GM12873 (cell line): ENCODE measurements at regions not wholly inside any gene's neighbourhood (a gene's known extent, or its start where the extent isn't known, plus 50 kb on each side); places are given as distances from the start of the nearest gene placed in this dataset.

Experiments
- CTCF ChIP-seq: IDR thresholded peaks from 2 replicates; pipeline ENCODE4 v1.5.1; 2012; ENCODE audit warnings: low read depth, mild to moderate bottlenecking, moderate library complexity, low read length, control low read depth; ENCODE audit not compliant: insufficient read depth; ENCODE audit errors: missing control alignments

- no peak for TF ChIP-seq CTCF
Observed at GRCh38 chr2:40997362-40997761, 545.5 kb upstream of the SLC8A1 start.

- TF ChIP-seq CTCF: no peak
Observed at GRCh38 chr2:41000374-41000773, 548.5 kb upstream of the SLC8A1 start.

GRCh38 chr2:41000906-41001305, 549.0 kb upstream of the SLC8A1 start:
- no peak for TF ChIP-seq CTCF

- TF ChIP-seq CTCF: no peak
Observed at GRCh38 chr2:41004700-41005099, 552.8 kb upstream of the SLC8A1 start.

- TF ChIP-seq CTCF: no peak
Observed at GRCh38 chr2:41020358-41020757, 568.5 kb upstream of the SLC8A1 start.

GRCh38 chr2:41024816-41025215, 572.9 kb upstream of the SLC8A1 start:
- no peak for TF ChIP-seq CTCF

GRCh38 chr2:41026613-41027012, 574.7 kb upstream of the SLC8A1 start:
- no peak for TF ChIP-seq CTCF
